ENCODE measurements at regions not wholly inside any gene's neighbourhood (a gene's known extent, or its start where the extent isn't known, plus 50 kb on each side); places are given as distances from the start of the nearest gene placed in this dataset.

- Mint-ChIP-seq H3K4me3 (no peak overlapping the region), H3K36me3 (ENCODE audit: low read depth) (no peaks in the 10 kb centered on the region), H3K27ac (no peak overlapping the region), H3K9me3 (peaks cover 5% of the 10 kb centered on the region; the same call in 1 of the 3 replicates), H3K27me3 (ENCODE audit: insufficient read depth, low read depth, poor library complexity) (peaks cover 20% of the 10 kb centered on the region), H3K4me1 (peaks cover 12% of the 10 kb centered on the region)
- ATAC-seq: no peak
- no peak overlapping the region for H3K27ac ChIP-seq (ENCODE audit: low read depth)
- H3F3A ChIP-seq (replicated peaks; ENCODE audit: low read depth): no peaks in the 10 kb centered on the region
- no peaks in the 10 kb centered on the region for H3K79me2 ChIP-seq (replicated peaks; ENCODE audit: insufficient read depth)
- H3K4me1 ChIP-seq (ENCODE audit: insufficient read depth): no peaks in the 10 kb centered on the region
- no peak for DNase-seq (ENCODE audit: low spot score)
- no peak overlapping the region for H2AFZ ChIP-seq
- no peaks in the 10 kb centered on the region for H4K20me1 ChIP-seq (replicated peaks; ENCODE audit: insufficient read depth)
- H3K4me2 ChIP-seq: no peak overlapping the region
- H3K27me3 ChIP-seq (ENCODE audit: insufficient read depth): peaks cover 6% of the 10 kb centered on the region; the same call in 1 of the 2 replicates
- H3K4me3 ChIP-seq: no peak overlapping the region
- no peak for TF ChIP-seq ZNF114 (CRISPR knock-in tag; IDR thresholded peaks at IDR 0.05)
- no peak for TF ChIP-seq NANOG (IDR thresholded peaks at IDR 0.05; ENCODE audit: borderline replicate concordance)
- TF ChIP-seq STAT1 (IDR thresholded peaks at IDR 0.05; ENCODE audit: unreplicated experiment): no peak
- TF ChIP-seq REST (IDR thresholded peaks at IDR 0.05; ENCODE audit: unreplicated experiment): no peak
- no peak for TF ChIP-seq ETS1 (IDR thresholded peaks at IDR 0.05)
- no peak for TF ChIP-seq JUNB (IDR thresholded peaks at IDR 0.05; ENCODE audit: unreplicated experiment)
- no peak for TF ChIP-seq CTCF (conservative IDR thresholded peaks at IDR 0.05; ENCODE audit: low read depth in 2 of 2)
- no peak for TF ChIP-seq EZH2phosphoT487 (IDR thresholded peaks at IDR 0.05; ENCODE audit: unreplicated experiment)
- TF ChIP-seq ZNF462 (CRISPR knock-in tag; IDR thresholded peaks at IDR 0.05): no peak
- no peak for TF ChIP-seq POLR2AphosphoS5 (IDR thresholded peaks at IDR 0.05; ENCODE audit: low read depth)
- no peak for TF ChIP-seq CREB1 (CRISPR knock-in tag; IDR thresholded peaks at IDR 0.05; ENCODE audit: low read depth)
- TF ChIP-seq EZH2 (IDR thresholded peaks at IDR 0.05; ENCODE audit: low read depth, unreplicated experiment): no peak
- TF ChIP-seq ZNF331 (CRISPR knock-in tag; IDR thresholded peaks at IDR 0.05; ENCODE audit: low read depth): no peak
- H3K36me3 ChIP-seq (ENCODE audit: insufficient read depth): no peaks in the 10 kb centered on the region
- no peaks in the 10 kb centered on the region for H3K9me2 ChIP-seq (ENCODE audit: insufficient read depth)
These were observed 79.6 kb downstream of the ANKRD60 start for GRCh38 chr20:58148891-58149290.
